Upper lobe of left lung (tissue), 6 donors: ENCODE measurements at regions not wholly inside any gene's neighbourhood (a gene's known extent, or its start where the extent isn't known, plus 50 kb on each side); places are given as distances from the start of the nearest gene placed in this dataset.

Experiments used
- ATAC-seq, 2 donors: fragments of 200-7000 bp; cut with Tn5 transposase; one replicate each; pipeline ENCODE4 v1.9.1; 2022; ENCODE audit warnings: mild to moderate bottlenecking in 2 of 2, moderate library complexity in 2 of 2; ENCODE audit not compliant: low FRiP score in 2 of 2
- DNase-seq, 2 donors: peaks; one replicate each; pipeline ENCODE4 v3.0.0-alpha.2; 2019 to 2020
- H3K27ac ChIP-seq, 4 donors: fragments of 200-600 bp; sonication (generic); one replicate each; pipeline ENCODE4 v1.5.1; 2016 to 2019
- H3K27me3 ChIP-seq, 4 donors: fragments of 200-600 bp; sonication (generic); one replicate each; pipeline ENCODE4 v1.5.1; 2017 to 2019
- H3K36me3 ChIP-seq, 4 donors: fragments of 200-600 bp; sonication (generic); one replicate each; pipeline ENCODE4 v1.5.1; 2016 to 2019
- H3K4me1 ChIP-seq, 4 donors: fragments of 200-600 bp; sonication (generic); one replicate each; pipeline ENCODE4 v1.5.1; 2018 to 2019
- H3K4me3 ChIP-seq, 4 donors: fragments of 200-600 bp; sonication (generic); one replicate each; pipeline ENCODE4 v1.5.1; 2017 to 2019; ENCODE audit warnings: mild to moderate bottlenecking in 2 of 4, moderate library complexity in 1 of 4
- H3K9me3 ChIP-seq, 4 donors: fragments of 200-600 bp; sonication (generic); one replicate each; pipeline ENCODE4 v1.5.1; 2018 to 2019
- CTCF ChIP-seq, 6 experiments: fragments of 450-650 bp in 4 of 6; fragments of 200-600 bp in 2 of 6; sonication (generic) in 2 of 6; IDR thresholded peaks; one replicate each; pipeline ENCODE4 v1.5.1; 2016 to 2019; ENCODE audit warnings: antibody characterized with exemption in 6 of 6
- EP300 ChIP-seq, 4 donors: sonication (generic); formaldehyde crosslinking; IDR thresholded peaks; one replicate each; pipeline ENCODE4 v1.5.1; 2017; ENCODE audit warnings: antibody characterized with exemption in 4 of 4, control low read depth in 2 of 4
- POLR2A ChIP-seq, 4 donors: fragments of 450-650 bp; IDR thresholded peaks; one replicate each; pipeline ENCODE4 v1.5.1; 2016 to 2017; ENCODE audit warnings: antibody characterized with exemption in 4 of 4, mild to moderate bottlenecking in 2 of 4
- POLR2AphosphoS5 ChIP-seq, 2 donors: sonication (generic); formaldehyde crosslinking; IDR thresholded peaks; one replicate each; pipeline ENCODE4 v1.5.1; 2017; ENCODE audit warnings: antibody characterized with exemption in 2 of 2
- WGBS, 2 donors: methylation state at CpG; one replicate each; pipeline ENCODE4 v1.1.5; 2017 to 2018; 5-methylcytosine and 5-hydroxymethylcytosine counted together
- donor health status: DM: no; HTN: no; CAD: no; lungs with moderate emphysema.
- donor health status: DM: no; HTN: yes; CAD: no; lungs with severe emphysema.

- H3K36me3 ChIP-seq, result no peaks in the 10 kb centered on the region
- no peak overlapping the region for H3K27ac ChIP-seq
- DNase-seq (no peak), ATAC-seq (no peak)
- no peak overlapping the region for H3K4me3 ChIP-seq
- H3K9me3 ChIP-seq, result no peaks in the 10 kb centered on the region
- peaks cover 0 to 7% (median 3%) of the 10 kb centered on the region in 4 donors for H3K4me1 ChIP-seq
- H3K27me3 ChIP-seq, result no peaks in the 10 kb centered on the region
- 82 to 90% methylated on average over 10 of the region's 10 CpGs for WGBS, 2 donors
- TF ChIP-seq POLR2A (IDR thresholded peaks at IDR 0.05), result no peak
- TF ChIP-seq POLR2AphosphoS5 (IDR thresholded peaks at IDR 0.05), result no peak
- TF ChIP-seq CTCF (IDR thresholded peaks at IDR 0.05), result no peak
- TF ChIP-seq EP300 (IDR thresholded peaks at IDR 0.05), result no peak
Measured at GRCh38 chr6:109920911-109921310, 57.2 kb upstream of the GPR6 start.

- Histone ChIP-seq H3K9me3 (no peaks in the 10 kb centered on the region), H3K36me3 (no peaks in the 10 kb centered on the region), H3K4me3 (no peak overlapping the region), H3K4me1 (peaks cover 0 to 7% (median 3%) of the 10 kb centered on the region in 4 donors), H3K27ac (no peak overlapping the region), H3K27me3 (no peaks in the 10 kb centered on the region)
- no peak for DNase-seq
- ATAC-seq, result no peak
- 17 to 19% methylated on average over 4 of the region's 4 CpGs for WGBS, 2 donors
- TF ChIP-seq CTCF (IDR thresholded peaks at IDR 0.05) (no peak), POLR2AphosphoS5 (IDR thresholded peaks at IDR 0.05) (no peak), EP300 (IDR thresholded peaks at IDR 0.05) (no peak), POLR2A (IDR thresholded peaks at IDR 0.05) (no peak)
Measured at GRCh38 chr6:109922851-109923250, 55.3 kb upstream of the GPR6 start.

- H3K4me3 ChIP-seq, result no peak overlapping the region
- WGBS, 2 donors, result 55 to 57% methylated on average over 3 of the region's 3 CpGs
- ATAC-seq (no peak), DNase-seq (no peak)
- no peaks in the 10 kb centered on the region for H3K9me3 ChIP-seq
- no peak for TF ChIP-seq POLR2A (IDR thresholded peaks at IDR 0.05)
- TF ChIP-seq CTCF (IDR thresholded peaks at IDR 0.05), result no peak
- TF ChIP-seq POLR2AphosphoS5 (IDR thresholded peaks at IDR 0.05), result no peak
- no peak for TF ChIP-seq EP300 (IDR thresholded peaks at IDR 0.05)
- no peaks in the 10 kb centered on the region for H3K36me3 ChIP-seq
- peaks cover 0 to 7% (median 3%) of the 10 kb centered on the region in 4 donors for H3K4me1 ChIP-seq
- H3K27me3 ChIP-seq, result no peaks in the 10 kb centered on the region
- H3K27ac ChIP-seq, result no peak overlapping the region
Measured at GRCh38 chr6:109925075-109925474, 53.0 kb upstream of the GPR6 start.

- no peak for DNase-seq
- no peak for ATAC-seq
- H3K36me3 ChIP-seq, result no peaks in the 10 kb centered on the region
- H3K9me3 ChIP-seq, result no peaks in the 10 kb centered on the region
- peaks cover 0 to 7% (median 3%) of the 10 kb centered on the region in 4 donors for H3K4me1 ChIP-seq
- TF ChIP-seq EP300 (IDR thresholded peaks at IDR 0.05) (no peak), CTCF (IDR thresholded peaks at IDR 0.05) (no peak), POLR2AphosphoS5 (IDR thresholded peaks at IDR 0.05) (no peak)
- H3K4me3 ChIP-seq, result no peak overlapping the region
- WGBS, 2 donors, result 92 to 94% methylated on average over 1 of the region's 1 CpG
- no peak overlapping the region for H3K27ac ChIP-seq
- no peaks in the 10 kb centered on the region for H3K27me3 ChIP-seq
Measured at GRCh38 chr6:109927052-109927451, 51.1 kb upstream of the GPR6 start.
